HG03432 (cell line): ENCODE measurements at regions not wholly inside any gene's neighbourhood (a gene's known extent, or its start where the extent isn't known, plus 50 kb on each side); places are given as distances from the start of the nearest gene placed in this dataset.

Experiments
- ATAC-seq: cut with Tn5 transposase; IDR thresholded peaks from one replicate; pipeline ENCODE4 v1.9.1; 2021; ENCODE audit warnings: mild to moderate bottlenecking, moderate library complexity; ENCODE audit not compliant: unreplicated experiment

GRCh38 chr4:152117933-152118507 is 357.2 kb upstream of the GATB start:
- ATAC-seq: no peak

- ATAC-seq: no peak
These were observed 356.7 kb upstream of the GATB start for GRCh38 chr4:152117520-152117919.

DNA sequence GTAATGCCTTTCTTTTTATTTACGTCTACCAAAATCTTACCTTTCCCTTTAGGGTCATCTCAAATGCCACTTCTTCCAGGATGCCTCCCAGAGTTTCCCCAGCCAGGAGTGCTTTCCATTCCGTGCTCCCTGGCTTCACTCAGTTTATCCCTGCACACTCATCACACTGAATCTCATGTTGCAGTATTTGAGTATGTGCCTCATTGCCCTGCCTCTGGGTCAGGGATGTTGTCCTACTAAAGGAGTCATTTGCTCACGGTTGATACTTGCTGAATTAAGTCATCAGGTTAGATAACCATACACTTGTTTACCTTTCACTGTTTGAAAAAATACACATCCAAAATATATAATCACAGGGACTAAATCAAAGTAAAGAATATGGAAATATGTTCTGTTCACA is 356.2 kb upstream of the GATB start:
- no peak for ATAC-seq

- no peak for ATAC-seq
These were observed 355.0 kb upstream of the GATB start for GRCh38 chr4:152115794-152116193.

- ATAC-seq: no peak
These were observed 354.3 kb upstream of the GATB start for GRCh38 chr4:152115118-152115517.

DNA sequence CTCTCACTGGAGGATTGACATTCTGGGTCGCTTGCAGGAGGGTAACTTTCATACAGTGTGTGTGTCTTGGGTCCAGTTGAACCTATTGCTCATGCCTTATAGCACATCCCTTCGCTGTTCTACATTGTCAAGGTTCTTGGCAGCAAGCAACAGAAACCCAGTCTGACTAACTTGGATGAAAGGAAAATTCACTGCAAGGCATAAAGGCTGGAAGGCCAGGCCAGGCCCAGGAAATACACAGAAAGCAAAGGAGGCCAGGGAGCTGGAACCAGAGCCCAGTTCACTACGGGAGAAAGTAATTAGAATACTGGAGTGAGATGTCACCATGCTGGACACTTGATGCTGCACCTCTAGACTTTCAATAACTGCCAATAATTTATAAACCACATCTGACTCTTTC is 353.8 kb upstream of the GATB start:
- ATAC-seq: no peak

DNA sequence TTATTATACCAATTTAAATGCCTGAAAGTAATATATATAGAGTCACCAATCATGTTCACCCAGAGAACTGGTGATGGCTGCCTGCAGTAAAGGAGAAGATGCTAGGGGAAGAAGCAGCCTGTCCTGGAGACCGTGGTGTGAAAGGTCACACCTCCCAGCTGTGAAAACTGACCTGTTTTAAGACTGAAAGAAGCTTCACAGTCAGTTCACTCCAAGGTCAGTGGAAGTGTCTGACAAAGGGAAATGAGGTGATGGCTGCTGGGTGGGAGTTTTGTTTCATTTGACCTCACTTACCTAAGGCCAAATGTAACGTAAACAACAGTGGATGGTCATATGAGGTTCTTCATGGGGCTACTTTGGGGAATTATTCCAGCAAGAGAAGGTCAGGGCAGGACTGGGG is 352.1 kb upstream of the GATB start:
- ATAC-seq: peak; percentile 93

DNA sequence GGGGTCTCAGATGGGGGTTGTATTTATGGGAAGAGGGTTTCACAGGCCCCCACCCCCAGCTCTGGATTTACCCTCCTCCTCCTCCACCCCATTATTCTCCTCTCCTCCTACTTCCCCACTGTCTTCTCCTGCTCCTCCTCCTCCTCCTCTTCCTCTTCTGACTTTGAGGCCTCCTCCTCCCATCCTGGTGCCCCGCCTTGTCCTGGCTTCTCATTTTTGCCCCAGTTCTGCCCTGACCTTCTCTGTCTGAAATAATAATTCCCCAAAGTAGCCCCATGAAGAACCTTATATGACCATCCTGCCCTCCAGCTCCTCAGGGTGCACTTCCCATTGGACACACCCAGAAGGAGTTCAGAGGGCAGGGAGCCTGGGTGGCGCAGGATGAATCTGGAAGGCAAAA is 351.4 kb upstream of the GATB start:
- ATAC-seq: no peak

- ATAC-seq: no peak
These were observed 350.0 kb upstream of the GATB start for GRCh38 chr4:152110780-152111179.

- no peak for ATAC-seq
These were observed 349.0 kb upstream of the GATB start for GRCh38 chr4:152109531-152110509.

DNA sequence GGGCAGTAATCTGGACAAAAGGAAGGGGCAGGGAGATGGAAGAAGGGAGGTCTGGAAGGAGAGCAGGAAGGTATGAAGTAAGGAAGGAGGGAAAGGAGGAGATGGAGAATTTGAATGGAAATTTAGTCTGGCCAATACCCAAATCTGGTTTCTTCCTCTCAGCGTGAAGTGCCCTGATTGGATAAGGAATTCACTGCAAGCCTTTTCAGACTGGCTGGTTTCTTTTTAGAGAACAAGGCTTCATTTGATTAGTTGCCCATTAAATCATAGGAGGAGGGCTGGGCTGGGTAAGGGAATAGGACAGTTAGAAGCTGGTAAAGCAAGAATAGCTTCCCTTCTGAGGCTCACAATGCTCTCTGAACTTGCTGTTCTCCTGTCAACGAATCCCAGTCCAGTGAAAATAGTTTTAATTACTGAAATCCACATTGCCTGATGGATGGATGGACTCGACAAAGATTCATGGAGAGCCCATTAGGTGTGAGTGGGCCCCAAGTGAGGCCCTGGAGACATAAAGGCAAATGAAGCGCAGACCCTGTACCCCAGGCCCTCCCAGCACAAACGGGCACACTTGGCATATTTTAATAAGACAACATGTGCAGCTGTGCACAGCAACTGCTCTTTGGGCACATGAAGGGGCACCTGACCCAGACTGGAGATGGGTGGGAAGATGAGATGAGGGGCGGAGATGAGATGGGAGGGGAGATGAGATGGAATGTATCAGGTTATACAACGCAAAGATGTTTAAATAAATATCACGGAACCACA is 347.1 kb upstream of the GATB start:
- ATAC-seq: no peak

DNA sequence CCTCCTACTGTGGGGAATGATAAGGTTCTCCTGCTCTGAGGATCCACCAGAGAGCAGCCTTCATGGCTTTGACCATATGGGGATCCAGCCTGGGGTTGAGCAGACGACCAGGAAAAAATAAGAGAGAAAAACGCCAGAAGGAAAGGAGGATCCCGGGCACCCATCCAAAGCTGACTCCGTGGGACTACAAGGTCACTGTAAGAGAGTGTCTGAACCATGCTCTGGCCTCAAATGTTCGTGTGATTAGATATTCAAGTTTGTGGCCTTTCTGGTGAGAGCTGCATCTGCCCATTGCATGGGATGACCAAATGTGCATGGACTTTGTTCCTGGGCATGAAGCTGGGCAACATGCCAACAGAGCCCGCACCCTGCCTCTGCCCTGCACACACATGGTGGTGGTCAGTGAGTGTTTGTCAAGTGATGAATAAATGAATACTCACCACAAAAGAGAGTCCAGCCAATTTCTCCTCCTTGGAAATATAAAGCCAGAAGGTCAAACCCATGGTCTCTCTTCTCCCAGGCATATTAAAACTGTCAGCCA is 346.0 kb upstream of the GATB start:
- ATAC-seq: no peak

GRCh38 chr4:152106113-152106763 is 345.4 kb upstream of the GATB start:
- no peak for ATAC-seq

GRCh38 chr4:152104901-152105357 is 344.1 kb upstream of the GATB start:
- no peak for ATAC-seq

DNA sequence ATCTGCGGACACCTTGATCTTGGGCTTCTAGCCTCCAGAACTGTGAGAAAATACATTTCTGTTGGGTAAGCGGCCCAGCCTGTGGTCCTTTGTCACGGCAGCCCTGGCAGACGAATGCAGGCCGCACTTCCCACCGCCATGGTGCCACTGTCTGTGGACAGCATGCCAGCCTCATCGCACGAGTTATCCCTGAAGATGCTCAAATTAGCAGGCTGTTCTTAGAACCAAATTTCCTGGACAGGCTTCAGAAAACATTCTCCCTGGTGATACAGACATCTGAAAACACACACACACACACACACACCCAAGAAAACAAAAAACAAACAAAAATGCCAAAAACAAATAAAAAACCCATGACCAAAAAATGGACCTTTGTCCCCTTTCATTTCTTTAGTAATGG is 343.5 kb upstream of the GATB start:
- ATAC-seq: no peak

DNA sequence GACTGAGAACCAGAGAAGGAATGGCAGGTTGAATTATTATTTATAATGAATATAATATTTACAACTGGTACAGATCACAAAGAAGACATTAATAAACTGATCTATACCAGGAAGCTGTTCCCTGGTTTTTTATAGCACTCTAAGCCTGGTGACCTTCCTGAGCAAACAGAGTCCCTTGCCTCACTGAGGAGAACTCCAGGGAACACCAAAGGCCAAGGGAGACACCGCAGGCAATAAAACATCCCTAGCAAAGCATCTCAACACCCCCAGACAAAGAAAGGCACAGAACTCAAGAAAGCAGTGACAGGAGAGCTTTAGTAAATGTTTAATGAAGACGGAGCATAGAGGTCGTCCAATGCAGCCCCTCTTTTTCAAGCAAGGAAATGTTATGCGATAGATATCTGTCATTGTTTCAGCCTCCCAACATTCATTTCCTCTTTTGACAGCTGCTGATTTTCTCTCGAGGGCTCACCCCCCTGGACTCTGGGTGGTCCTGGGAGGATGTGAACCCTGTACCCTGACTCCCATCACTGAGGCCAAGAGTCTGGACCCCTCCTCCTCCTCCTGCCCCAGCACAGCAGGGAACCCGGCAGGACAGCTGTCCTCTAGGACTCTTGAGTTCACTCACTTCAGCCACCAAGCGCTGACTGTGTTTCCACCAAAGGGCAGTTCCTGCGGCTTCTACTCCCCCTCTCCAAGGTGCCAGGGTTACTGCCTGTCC is 342.5 kb upstream of the GATB start:
- ATAC-seq: no peak

DNA sequence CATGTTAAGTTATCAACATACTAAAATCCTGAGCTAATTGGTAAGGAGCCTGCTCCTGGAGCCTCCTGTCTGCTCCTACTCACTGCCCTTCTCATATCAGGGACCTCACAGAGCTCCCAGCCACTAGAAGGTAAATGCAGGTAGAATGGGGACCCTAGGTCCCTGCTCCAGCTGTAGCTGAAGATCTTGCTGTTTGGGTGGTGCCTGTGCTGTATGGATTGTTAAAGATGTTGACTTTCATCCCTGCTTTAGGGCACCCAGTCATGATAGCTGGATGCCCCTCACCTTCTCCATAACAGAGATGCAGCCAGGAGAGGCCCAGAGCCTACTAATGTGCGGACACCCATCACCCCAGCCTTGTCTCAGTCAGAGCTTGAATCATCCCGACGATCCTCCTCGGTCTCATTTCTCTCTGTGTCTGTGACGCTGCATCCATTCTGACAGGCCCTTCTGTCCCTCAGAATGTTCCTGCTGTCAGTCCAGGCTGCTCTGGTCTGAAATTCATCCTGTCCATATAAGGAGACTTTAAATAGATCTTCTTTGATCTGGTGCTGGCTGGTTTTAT is 341.7 kb upstream of the GATB start:
- ATAC-seq: no peak

GRCh38 chr4:152101556-152102435 is 341.0 kb upstream of the GATB start:
- no peak for ATAC-seq
